HG02610 (cell line): ENCODE measurements at regions not wholly inside any gene's neighbourhood (a gene's known extent, or its start where the extent isn't known, plus 50 kb on each side); places are given as distances from the start of the nearest gene placed in this dataset.

ENCODE experiments used
- ATAC-seq: cut with Tn5 transposase; IDR thresholded peaks from one replicate; pipeline ENCODE4 v1.9.1; 2021; ENCODE audit warnings: mild to moderate bottlenecking, moderate library complexity; ENCODE audit not compliant: unreplicated experiment

DNA sequence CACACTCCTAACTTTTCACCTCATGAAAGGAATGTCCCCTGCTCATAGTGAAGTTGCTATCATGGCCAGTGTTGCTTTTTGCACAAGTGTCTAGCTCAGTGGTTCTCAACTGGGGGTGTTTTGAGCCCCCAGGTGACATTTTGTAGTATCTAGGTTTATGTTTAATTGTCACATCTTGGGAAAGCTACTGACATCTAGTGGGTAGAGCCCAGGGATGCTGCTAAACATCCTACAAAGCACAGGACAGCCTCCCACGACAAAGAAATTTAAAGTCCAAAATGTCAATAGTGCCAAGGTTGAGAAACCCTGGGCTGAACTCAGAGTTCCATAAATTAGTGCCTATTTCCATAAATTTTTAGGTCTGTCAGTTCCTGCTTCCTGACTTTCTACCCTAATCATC is 70.7 kb upstream of the HCCS start:
- no peak for ATAC-seq

DNA sequence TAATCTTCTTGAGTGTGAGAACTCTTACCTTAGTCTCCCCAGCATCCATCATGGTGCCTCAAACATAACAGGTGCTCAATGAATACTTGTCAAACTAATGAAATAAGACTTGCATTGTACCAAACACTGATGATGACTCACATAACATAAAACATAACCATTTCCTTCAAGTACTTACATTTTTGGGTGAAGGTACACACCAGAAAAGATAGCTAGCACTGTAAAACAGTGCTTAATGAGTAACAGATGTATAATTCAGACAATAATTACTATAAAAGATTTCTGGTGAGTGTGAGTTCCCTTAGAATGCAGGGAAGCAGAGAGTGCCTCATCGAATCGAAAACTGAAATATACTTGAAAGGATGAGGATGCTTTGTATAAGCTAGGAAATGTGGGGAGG is 70.1 kb upstream of the HCCS start:
- no peak for ATAC-seq

DNA sequence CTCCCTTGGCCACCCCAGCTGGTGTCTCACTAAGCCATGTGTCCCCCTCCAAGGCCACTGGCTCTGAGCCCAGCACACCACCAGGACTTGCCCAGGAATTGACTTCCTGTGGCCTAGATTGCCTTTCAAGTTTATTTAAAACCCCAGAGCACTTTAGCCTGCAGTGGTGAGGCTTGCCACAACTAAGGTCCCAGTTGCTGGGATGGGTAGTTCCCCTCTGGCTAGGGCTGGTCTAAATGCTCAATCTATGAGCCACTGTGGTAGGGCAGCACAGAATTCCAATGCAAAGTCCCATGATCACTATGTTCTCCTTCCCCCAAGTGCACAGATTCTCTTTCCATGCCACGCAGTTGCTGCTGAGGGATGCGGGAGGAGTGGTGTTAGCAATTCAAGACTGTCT is 61.1 kb upstream of the HCCS start:
- no peak for ATAC-seq

- no peak for ATAC-seq
Observed at GRCh38 chrX:11053351-11053750, 57.8 kb upstream of the HCCS start.

- no peak for ATAC-seq
Observed at GRCh38 chrX:11056322-11057176, 54.6 kb upstream of the HCCS start.

DNA sequence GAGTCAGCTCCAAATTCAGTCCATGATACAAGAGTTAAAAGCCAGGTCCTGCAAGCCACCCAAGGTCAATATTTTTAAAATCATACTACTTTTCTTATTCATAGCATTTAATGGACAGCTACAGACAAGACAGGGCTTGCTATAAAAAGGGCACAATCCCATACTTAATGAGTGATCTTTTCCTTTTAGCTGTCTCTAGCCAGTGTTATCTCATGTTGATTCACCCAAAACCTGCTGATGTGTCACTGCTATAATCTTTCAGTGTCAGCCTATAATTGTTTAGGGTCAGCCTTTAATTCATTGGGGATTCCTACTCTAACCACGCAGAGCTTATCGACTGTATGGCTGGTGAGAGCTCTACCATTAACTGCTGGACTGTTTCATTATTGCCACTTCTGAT is 51.2 kb upstream of the HCCS start:
- no peak for ATAC-seq
